HG03469 (cell line): ENCODE measurements at regions not wholly inside any gene's neighbourhood (a gene's known extent, or its start where the extent isn't known, plus 50 kb on each side); places are given as distances from the start of the nearest gene placed in this dataset.

ENCODE experiments used
- ATAC-seq: cut with Tn5 transposase; IDR thresholded peaks from one replicate; pipeline ENCODE4 v1.9.1; 2021; ENCODE audit warnings: mild to moderate bottlenecking, moderate library complexity, moderate number of reproducible peaks; ENCODE audit not compliant: unreplicated experiment

DNA sequence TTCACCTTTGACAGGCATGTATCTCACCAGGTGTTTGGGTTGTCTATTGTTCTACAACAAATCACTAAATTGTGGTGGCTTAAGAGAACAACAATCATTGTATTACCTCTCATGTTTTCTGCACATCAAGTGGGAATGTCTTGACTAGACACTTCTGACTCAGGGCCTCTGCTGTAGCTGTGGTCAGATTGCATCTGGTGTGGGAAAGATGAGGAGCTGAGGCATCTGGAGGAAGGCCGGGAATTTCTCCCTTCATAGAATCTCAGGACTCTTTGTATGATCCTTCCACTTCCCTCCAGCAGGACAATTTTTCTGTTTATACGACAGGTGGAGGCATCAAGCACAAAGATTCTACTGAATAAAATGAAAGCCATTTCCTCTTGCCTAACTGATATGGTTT lies 511.8 kb upstream of the NBEA start:
- no peak for ATAC-seq

DNA sequence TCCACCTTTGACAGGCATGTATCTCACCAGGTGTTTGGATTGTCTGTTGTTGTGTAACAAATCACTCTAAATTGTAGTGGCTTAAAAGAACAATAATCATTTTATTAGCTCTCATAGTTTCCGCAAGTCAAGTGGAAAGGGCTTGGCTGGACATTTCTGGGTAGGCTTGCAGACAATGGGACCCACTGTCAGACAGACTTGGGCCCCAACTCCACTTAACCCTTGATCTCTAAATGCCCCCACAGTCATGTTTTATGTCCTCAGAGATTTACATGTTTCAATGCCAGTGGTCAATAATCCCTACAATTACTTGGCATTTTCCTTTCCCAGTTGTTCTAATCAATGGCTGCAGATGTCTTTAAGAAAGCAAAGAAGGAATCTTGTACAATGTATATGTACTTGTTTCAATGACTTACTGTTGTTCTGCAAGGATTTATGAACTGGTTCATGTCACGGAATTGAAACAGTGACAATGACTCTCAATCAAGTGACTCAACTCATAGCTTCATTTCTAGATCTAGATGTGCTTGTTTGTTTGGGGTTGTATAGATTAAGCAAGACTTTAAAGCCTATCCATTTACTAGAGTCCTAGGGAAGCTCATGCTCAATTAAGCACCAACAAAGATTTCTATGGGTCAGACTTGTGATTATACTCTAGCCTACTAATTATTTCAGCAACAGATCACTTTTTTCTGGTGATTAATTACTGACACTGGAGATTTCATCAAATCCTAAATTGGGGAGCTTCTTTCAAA lies 510.1 kb upstream of the NBEA start:
- no peak for ATAC-seq

DNA sequence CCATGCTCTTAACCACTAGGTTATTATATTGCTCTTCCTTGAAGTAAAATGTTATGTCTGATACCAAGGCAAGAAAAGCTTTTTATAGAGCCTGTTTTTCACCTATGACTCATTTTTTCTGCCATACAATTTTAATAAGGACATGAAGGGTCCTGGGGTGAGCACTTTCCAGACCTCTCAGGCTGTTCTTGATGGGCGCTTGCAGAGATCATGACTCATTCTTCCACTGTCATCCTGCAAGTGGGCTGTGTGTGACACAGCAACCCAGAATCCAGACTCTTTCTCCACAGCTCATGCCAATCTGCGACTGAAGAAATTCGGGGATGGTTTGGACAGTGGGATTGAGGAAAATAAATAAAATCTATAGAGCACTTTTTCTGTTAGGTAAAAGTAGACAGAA lies 506.7 kb upstream of the NBEA start:
- ATAC-seq, result no peak

DNA sequence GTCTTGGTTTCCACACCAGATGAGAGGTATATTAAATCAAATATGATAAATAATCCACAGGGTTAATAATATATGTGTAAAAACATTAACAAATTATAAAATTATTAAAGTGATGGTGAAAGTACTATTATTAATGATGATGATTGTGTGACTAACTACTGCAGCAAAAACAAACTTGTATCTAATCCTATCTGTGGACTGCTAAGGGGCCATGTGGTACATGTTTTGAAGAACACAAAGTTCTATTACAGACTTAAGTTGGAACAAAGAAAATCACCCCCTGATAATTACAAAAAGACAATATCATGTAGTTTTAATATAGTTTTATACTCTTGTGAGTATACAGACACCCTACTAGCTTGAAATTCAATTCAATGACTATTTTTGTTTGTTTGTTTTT lies 504.2 kb upstream of the NBEA start:
- no peak for ATAC-seq

DNA sequence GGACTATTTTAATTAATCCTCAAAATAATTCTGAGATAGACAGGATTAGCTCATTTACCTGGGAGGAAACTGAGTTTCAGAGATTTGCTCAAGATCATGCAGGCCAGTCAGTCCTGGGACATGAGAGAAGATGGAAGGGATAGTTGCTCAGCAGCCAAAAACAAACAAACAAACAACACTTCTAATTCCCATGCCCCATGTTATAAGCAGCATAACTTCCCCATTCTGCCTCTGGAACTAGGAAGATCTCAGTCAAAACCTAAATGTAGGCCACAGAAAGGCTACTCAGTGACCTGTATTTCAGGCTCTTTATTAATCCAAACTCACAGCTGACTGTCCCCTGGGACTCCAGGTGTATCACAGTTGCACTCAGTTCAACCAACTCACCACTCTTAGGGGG lies 489.2 kb upstream of the NBEA start:
- ATAC-seq, result no peak

DNA sequence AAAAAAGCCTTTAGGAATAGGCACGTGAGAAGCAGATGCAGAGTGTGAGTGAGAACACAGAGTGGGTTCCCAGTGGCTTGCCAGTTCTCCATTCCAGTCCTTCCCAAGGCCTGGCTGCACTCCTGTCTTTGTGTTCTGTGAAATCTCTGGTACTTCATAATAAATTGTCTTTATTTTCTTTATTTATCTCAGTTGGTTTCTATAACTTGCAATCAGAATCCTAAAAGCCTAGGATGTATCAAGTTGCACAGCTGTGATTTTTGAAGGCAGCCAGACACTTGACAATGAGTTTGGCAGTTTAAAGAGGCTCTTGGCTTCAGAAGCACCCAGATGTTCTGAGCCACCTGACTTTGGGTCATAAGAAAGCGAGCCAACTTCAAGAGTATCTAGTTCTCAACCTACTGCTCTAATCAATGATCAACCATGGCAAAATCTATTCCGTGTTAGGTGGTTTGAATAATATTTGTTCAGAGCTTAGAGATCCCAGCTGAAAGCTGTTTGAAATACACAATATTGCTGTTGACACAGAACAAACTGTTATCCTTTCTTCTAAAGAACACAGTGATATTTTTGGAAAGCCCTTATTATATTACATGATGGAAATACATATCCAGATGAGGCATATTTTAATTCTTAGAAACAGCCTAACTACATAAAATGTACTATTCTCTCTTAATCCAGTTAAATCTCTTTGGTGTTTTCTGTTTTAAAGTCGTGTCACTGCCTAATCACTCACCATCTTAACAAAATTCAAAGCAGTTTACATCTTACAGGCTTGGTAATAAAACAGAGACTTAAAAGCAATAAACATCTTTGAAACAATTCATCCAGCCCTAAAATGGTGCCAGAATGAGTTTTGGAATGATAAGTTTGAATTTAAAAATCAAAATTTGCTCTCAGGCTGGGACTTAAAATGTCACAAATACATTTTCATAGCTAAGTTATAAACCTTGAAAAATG lies 483.0 kb upstream of the NBEA start:
- ATAC-seq, result no peak

DNA sequence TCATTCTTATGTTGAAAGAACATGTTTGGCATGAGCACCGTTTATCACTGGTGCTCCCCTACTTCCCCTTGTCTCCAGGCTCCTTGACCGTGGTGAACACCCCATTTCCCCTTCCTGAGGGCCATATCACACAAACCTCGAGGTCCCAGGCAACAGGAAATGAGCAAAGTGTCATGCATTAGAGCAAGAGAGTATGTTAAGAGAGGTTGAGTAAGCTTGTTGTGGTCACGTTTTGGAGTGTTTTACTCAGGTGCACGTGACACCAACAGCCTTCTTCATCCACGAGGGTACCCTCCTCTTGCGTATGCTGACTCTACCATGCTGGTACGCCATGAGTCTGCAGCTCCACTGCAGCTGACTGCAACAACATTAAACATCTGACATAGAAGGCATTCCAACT lies 482.2 kb upstream of the NBEA start:
- ATAC-seq, result no peak

DNA sequence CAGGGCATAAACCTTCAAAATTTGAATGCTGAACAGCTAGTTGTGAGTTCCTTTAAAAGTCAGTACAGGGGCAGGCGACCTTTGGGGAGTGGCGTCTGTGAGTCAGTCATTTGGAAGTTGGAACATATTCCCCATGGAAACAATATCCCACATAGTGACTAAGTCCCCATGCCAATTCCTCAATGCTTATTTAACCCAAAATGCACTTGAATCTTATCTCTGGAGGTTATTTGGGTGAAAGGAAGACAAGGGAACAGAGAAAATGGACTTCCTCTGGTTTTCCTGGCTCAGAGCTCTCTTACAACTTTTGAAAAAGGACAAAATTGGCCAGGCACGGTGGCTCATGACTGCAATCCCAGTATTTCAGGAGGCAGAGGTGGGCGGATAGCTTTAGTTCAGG lies 479.2 kb upstream of the NBEA start:
- ATAC-seq, result no peak

DNA sequence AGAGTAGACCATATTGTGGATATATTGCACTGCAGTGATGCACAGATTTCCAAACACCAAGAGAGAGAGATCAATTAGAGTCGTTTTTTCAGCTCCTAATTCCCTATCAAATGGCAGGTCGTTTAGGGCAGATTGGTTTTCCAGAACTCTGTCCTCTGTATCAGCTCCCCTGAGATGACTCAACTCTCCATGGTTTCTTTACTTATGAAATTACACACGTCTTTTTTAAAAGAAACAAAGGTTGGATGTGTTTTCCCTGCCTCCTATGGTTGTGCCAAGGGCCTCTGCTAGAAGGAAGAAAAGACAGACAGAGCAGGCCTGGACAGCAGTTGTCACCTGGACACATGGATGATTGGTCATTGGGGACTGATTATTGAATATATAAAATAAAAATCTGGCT lies 478.1 kb upstream of the NBEA start:
- ATAC-seq, result no peak

DNA sequence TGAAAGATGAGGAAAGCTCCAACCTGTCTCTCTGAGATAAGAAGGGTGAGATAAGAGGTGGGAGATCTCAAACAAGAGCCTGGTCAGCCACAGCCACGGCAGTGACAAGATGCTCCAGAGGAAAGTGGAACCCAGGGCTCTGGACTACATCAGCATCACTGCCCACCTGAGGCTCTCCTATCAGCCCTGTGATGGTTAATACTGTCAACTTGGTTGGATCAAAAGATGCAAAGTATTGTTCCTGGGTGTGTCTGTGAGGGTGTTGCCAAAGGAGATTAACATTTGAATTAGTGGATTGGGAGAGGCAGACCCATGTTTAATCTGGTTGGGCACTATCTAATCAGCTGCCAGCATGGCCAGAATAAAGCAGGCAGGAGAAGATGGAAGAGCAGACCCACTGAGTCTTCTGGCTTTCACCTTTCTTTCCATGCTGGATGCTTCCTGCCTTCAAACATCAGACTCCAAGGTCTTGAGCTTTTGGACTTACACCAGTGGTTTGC lies 476.6 kb upstream of the NBEA start:
- ATAC-seq, result no peak

DNA sequence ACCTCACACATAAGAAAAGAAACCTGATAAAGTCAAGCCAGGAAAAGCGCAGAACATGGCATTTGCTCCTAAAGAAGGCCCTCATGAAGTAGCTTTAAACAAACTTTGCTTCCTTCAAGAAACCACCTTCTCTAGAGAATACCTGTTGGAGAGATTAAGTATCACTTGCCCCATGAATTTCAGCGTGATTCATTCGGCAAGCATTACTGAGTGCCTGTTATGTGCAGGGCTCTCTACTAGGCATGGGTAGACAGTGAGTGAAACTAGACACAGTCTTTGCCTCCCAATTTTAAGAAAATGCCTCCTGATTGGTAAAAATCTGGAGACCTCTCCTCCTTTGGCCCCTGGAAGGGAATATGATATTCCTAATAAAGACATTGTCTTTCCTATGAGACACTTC lies 475.8 kb upstream of the NBEA start:
- ATAC-seq, result no peak

DNA sequence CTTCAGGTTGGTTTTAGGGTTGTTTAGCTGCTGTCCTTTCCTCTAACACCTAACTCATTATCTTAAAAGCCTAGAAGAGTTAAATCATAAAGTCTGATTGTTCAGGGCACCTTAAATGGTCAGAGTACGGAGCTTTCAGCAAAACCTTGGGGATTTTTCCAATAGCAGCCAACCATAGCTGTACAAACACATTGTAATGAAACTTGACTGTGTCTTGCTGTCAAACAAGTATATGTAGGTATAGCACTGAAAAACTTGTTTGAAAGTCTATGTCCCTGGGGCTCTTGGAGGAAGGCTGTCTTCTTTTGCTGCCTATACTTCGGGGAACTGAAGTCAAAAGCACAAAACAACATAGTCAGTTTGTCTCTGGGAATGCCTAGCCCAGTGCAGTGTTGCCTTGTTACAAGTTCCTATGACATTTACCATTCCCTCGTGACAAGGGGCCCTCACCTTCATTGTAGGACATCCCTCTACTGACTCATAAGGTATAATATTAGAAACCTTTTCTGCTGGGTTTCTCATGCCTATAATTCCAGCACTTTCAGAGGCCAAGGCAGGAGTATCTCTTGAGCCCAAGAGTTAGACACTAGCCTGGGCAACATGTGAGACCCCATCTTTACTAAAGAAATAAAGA lies 474.5 kb upstream of the NBEA start:
- ATAC-seq, result no peak

DNA sequence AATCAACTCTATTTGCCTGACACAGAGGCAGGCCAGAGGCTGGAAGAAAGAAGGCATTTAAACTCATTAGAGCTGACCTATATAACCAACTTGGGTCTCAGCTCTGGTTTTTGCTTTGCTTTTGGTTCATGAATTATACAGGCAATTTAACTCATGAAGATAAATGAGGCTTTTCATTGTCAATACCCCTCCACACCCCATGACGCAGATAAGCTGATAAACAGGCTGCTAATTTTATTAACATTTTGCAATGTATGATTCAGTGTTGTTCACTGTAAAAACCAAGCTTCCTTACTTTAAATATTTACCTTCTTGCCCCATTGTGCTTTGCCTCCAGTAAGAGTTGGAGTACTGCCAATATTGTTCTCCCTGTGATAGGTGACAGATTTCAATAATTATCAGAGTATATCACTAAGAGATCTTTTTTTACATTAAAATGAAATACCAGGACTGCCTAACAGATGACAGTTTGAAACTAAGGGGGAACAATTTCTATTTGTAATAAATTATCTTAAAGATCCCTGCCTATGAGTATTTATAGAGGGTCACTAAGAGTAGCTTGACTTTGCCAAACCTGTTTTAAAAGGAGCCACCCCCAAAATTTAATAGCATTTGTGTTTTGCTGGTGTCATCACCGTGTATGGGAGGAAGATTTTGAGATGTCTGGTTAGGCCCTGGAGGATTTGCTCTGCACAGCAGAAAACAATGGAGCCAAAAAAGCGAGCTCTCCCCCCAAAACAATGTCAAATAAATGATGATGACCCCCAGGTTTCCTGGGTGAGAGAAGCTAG lies 472.7 kb upstream of the NBEA start:
- ATAC-seq, result no peak

DNA sequence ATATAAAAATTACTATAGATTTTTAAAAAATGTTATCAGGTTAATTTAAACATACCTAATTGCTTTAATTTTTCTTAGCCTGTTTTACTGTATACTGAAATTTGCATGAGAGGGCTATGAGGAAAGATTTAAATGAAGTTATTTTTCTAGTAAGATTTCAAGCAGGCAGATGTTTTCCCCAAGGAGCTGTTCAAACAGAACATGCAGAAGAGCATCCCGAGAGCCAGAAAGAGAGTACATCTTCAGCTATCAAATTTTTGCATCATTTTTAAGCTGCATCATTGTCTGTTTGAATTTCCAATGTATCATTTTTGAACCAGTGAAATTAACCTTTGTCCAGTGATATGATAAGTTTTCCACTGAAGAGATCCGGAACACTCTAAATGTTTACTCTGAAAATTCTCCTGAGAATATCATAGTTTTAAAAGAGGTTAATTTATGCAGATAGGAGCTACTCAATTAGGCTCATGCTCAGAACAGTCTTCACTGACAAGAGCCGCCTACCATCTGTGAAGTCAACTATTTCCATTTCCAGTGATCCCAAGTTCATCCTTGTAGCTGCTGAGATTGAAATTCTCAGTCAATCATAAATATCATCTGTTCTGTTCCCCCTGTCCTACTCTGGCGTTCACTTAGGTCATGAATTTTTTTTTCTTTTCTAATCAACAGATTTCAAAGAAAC lies 467.7 kb upstream of the NBEA start:
- no peak for ATAC-seq

DNA sequence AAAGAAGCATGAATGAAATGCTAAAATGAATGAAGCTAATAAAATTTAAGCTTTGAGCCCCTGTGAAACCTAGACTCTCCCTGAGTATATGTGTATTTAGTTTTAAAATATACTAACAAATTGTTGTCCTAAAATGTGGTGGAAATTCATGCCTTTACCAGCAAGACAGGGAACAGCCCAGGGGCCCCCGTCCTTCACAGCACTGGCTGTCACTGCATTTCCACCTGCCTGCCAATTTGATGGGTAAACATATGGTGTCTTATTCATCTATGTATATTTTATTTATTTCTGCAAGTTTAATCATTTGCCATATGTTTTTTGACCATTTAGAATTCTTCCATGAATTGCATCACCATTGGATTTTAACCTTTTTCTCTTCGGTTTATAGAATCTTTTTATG lies 463.7 kb upstream of the NBEA start:
- no peak for ATAC-seq

DNA sequence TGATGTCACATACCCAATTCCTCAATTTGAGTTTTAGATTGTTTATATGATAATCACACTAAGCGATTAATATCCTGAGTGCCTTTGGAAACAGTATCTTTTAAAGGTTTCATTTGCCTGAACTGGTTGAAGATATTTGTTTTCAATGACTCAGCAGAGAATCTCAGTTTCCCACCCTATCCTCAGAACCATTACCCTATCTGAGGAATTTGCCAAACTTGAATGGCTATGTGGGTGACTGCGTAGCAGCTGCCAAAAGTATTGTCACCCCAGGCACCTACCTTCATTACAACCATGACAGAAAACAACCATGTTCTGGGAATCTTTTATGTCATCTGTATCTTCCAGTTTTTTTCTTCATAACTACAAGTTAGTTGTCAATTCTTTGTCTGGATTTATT lies 440.1 kb upstream of the NBEA start:
- no peak for ATAC-seq

DNA sequence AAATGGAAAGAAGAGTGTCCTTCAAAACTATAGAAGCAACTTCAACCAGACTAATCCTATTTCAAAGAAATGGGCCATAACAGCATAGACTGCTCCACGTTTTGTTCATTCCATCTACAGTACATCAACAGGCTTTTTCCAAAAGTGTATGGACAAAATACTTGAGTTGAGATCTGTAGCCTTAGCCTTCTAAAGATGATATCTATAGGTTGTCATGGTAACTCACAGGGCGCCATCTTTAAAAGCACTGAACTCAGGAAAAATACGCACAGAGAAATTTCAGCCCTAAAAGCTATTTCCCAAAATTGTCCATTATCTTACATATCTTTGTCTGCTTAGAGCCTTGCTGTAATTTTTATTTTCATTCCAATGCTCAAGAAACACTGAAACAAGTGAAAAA lies 439.4 kb upstream of the NBEA start:
- no peak for ATAC-seq

DNA sequence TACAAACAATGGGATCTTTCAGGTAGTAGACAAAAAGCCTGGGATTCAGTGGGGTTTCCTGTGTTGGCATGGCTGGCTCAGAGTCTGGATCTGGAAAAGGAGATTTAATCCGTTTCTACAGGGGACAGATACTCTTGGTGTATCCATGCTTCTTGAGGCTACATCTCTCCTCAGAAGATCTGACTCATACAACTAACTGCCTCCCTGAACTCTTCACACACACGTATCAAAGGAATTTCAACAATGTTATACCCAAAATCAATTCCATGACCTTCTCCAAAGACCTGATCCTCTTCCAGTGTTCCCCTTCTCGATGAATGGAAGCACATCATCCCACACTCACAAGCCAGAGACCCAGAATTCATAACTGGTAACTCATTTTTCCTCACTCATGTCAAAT lies 435.3 kb upstream of the NBEA start:
- no peak for ATAC-seq

DNA sequence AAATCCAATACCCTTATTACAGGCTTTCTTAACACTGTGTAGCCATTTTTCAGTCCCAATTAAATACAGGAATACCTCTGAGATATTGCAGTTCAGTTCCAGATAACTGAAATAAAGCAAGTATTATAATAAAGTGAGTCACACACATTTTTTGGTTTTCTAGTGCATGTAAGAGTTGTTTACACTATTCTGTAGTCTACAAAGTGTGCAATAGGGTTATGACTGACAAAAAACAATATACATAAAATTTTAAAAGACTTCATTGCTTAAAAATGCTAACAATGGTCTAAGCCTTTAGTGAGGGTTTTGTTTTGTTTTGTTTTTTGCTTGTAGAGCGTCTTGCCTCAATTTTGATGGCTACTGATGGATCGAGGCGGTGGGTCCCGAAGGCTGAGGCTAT lies 434.4 kb upstream of the NBEA start:
- ATAC-seq, result no peak

DNA sequence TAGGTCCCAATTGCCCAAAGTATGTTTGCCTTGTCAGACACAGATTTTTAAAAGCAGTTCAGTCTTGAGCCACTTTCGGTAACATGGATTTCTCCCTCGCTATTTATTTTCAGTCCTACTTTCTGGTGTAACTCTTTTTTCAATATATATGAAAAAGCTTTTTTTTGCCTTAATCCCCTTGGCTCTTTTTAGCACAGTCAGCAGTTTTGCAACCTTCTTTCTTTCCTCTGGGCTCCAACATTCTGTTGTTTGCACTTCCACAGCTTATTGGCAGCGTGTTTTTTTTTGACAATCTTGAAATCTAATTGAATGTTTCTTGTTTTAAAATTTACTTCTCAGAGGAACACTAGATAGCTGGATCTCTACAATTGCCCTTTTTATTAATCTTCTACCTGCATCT lies 429.3 kb upstream of the NBEA start:
- no peak for ATAC-seq
